Mesendoderm (in vitro differentiated cells): ENCODE measurements at regions not wholly inside any gene's neighbourhood (a gene's known extent, or its start where the extent isn't known, plus 50 kb on each side); places are given as distances from the start of the nearest gene placed in this dataset.

Experiments
- DNase-seq: peaks from one replicate; pipeline ENCODE4 v3.0.0; 2013
- H2AK5ac ChIP-seq: 2 replicates; pipeline ENCODE4 v1.6.1; 2013; ENCODE audit warnings: low read length, inconsistent platforms
- H2BK120ac ChIP-seq: 2 replicates; pipeline ENCODE4 v1.6.1; 2013; ENCODE audit warnings: low read depth, mild to moderate bottlenecking, low read length, moderate library complexity, mixed read lengths
- H2BK15ac ChIP-seq: replicated peaks from 2 replicates; pipeline ENCODE4 v1.6.1; 2013; ENCODE audit warnings: low read depth, mild to moderate bottlenecking, moderate library complexity
- H2BK5ac ChIP-seq: 2 replicates; pipeline ENCODE4 v1.6.1; 2013; ENCODE audit warnings: low read length, inconsistent platforms
- H3K18ac ChIP-seq: 2 replicates; pipeline ENCODE4 v1.6.1; 2013; ENCODE audit warnings: mild to moderate bottlenecking, low read length, mixed read lengths
- H3K23ac ChIP-seq: one replicate; pipeline ENCODE4 v1.6.1; 2013; ENCODE audit warnings: low read length
- H3K27ac ChIP-seq: 2 replicates; pipeline ENCODE4 v1.5.1; 2013; ENCODE audit warnings: low read depth, mild to moderate bottlenecking, inconsistent platforms, low read length, moderate library complexity
- H3K27me3 ChIP-seq: 2 replicates; pipeline ENCODE4 v1.6.1; 2013; ENCODE audit warnings: low read length, control low read depth, mild to moderate bottlenecking, inconsistent platforms; ENCODE audit not compliant: insufficient read depth, poor library complexity
- H3K36me3 ChIP-seq: 2 replicates; pipeline ENCODE4 v1.6.1; 2013; ENCODE audit warnings: low read length, inconsistent platforms; ENCODE audit not compliant: control insufficient read depth, insufficient read depth
- H3K4ac ChIP-seq: one replicate; pipeline ENCODE4 v1.6.1; 2013; ENCODE audit warnings: low read depth, mild to moderate bottlenecking, low read length, moderate library complexity
- H3K4me1 ChIP-seq: 2 replicates; pipeline ENCODE4 v1.6.1; 2013; ENCODE audit warnings: low read depth, low read length, inconsistent platforms; ENCODE audit not compliant: control insufficient read depth
- H3K4me2 ChIP-seq: 2 replicates; pipeline ENCODE4 v1.6.1; 2013; ENCODE audit warnings: low read length
- H3K4me3 ChIP-seq: 2 replicates; pipeline ENCODE4 v1.5.1; 2013; ENCODE audit warnings: mild to moderate bottlenecking, low read length
- H3K56ac ChIP-seq: one replicate; pipeline ENCODE4 v1.6.1; 2013; ENCODE audit warnings: low read length
- H3K79me1 ChIP-seq: 2 replicates; pipeline ENCODE4 v1.6.1; 2013; ENCODE audit warnings: low read length, inconsistent platforms
- H3K79me2 ChIP-seq: 2 replicates; pipeline ENCODE4 v1.6.1; 2013; ENCODE audit warnings: mild to moderate bottlenecking, low read length; ENCODE audit not compliant: control insufficient read depth, insufficient read depth
- H3K9ac ChIP-seq: 2 replicates; pipeline ENCODE4 v1.6.1; 2013; ENCODE audit warnings: low read length, inconsistent platforms
- H4K5ac ChIP-seq: one replicate; pipeline ENCODE4 v1.6.1; 2013; ENCODE audit warnings: low read length
- H4K8ac ChIP-seq: one replicate; pipeline ENCODE4 v1.6.1; 2013; ENCODE audit warnings: low read depth, mild to moderate bottlenecking, control low read depth, low read length, moderate library complexity
- WGBS: extraction: QIAGEN DNeasy Blood & Tissue Kit; methylation state at CpG from one replicate; pipeline ENCODE4 v1.1.7; 2013; ENCODE audit warnings: low lambda C conversion rate, missing lambda C conversion rate; ENCODE audit not compliant: insufficient coverage; ENCODE audit errors: extremely low coverage; 5-methylcytosine and 5-hydroxymethylcytosine counted together

DNA sequence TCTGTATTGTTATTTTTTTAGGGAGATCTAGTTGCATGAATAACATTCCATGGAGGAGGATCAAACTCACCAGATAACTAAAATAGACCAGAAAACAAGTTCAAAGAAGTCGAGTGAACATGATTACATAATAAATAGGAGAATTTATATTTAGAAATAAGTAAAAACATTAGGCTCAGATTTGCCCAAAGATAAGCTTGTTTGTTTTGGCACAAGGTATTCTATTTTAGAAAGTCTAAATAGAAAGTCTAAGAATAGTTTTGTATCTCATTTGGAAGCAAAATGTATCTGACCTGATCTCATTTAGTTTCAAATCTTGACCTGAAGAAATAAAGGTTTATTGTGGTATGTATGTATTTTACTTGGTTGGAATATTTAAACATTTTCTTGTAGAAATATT is 670.6 kb upstream of the GALNTL6 start:
- no peak overlapping the region for H3K4me3 ChIP-seq
- no peak overlapping the region for H2BK15ac ChIP-seq
- H3K4me2 ChIP-seq = no peak overlapping the region
- H3K4me1 ChIP-seq = no peaks in the 10 kb centered on the region
- H3K23ac ChIP-seq = no peak overlapping the region
- no peaks in the 10 kb centered on the region for H3K79me1 ChIP-seq
- no peak overlapping the region for H3K56ac ChIP-seq
- H4K5ac ChIP-seq = no peak overlapping the region
- no peak overlapping the region for H3K4ac ChIP-seq
- H3K9ac ChIP-seq = no peak overlapping the region
- H3K27ac ChIP-seq = no peak overlapping the region
- H2BK5ac ChIP-seq = no peak overlapping the region
- WGBS = no CpG with 5 or more reads among the region's 1 CpG
- H2AK5ac ChIP-seq = no peak overlapping the region
- H3K27me3 ChIP-seq = no peaks in the 10 kb centered on the region
- no peak overlapping the region for H3K18ac ChIP-seq
- no peaks in the 10 kb centered on the region for H3K79me2 ChIP-seq
- no peak overlapping the region for H4K8ac ChIP-seq
- no peak for DNase-seq
- H3K36me3 ChIP-seq = no peaks in the 10 kb centered on the region
- no peak overlapping the region for H2BK120ac ChIP-seq

- no peak overlapping the region for H3K18ac ChIP-seq
- H3K4me1 ChIP-seq = no peaks in the 10 kb centered on the region
- no CpG with 5 or more reads among the region's 1 CpG for WGBS
These were observed 671.2 kb upstream of the GALNTL6 start for GRCh38 chr4:171142045-171142444.

GRCh38 chr4:171130256-171130801 is 682.9 kb upstream of the GALNTL6 start:
- no CpG with 5 or more reads among the region's 3 CpGs for WGBS
- H3K79me2 ChIP-seq = no peaks in the 10 kb centered on the region
- H3K36me3 ChIP-seq = no peaks in the 10 kb centered on the region
- no peak overlapping the region for H2BK120ac ChIP-seq
- no peak overlapping the region for H3K27ac ChIP-seq
- H3K56ac ChIP-seq = no peak overlapping the region
- H3K27me3 ChIP-seq = no peaks in the 10 kb centered on the region
- H2BK15ac ChIP-seq = no peak overlapping the region
- H2AK5ac ChIP-seq = no peak overlapping the region
- no peak overlapping the region for H3K4me2 ChIP-seq
- H3K18ac ChIP-seq = no peak overlapping the region
- no peak overlapping the region for H3K4me3 ChIP-seq
- H3K9ac ChIP-seq = no peak overlapping the region
- no peak overlapping the region for H2BK5ac ChIP-seq
- no peak overlapping the region for H4K5ac ChIP-seq
- H4K8ac ChIP-seq = no peak overlapping the region
- no peaks in the 10 kb centered on the region for H3K4me1 ChIP-seq
- no peak overlapping the region for H3K23ac ChIP-seq
- no peaks in the 10 kb centered on the region for H3K79me1 ChIP-seq
- H3K4ac ChIP-seq = no peak overlapping the region
- peak; percentile 1 for DNase-seq

More at GRCh38 chr4:171142045-171142444, 671.2 kb upstream of the GALNTL6 start:
- no peak overlapping the region for H2BK15ac ChIP-seq
- no peak overlapping the region for H4K8ac ChIP-seq
- no peak overlapping the region for H3K23ac ChIP-seq
- no peak overlapping the region for H3K4me2 ChIP-seq
- no peaks in the 10 kb centered on the region for H3K36me3 ChIP-seq
- H2BK120ac ChIP-seq = no peak overlapping the region
- no peak overlapping the region for H3K27ac ChIP-seq
- DNase-seq = no peak
- H3K79me2 ChIP-seq = no peaks in the 10 kb centered on the region
- no peak overlapping the region for H3K4ac ChIP-seq
- H3K9ac ChIP-seq = no peak overlapping the region
- H3K4me3 ChIP-seq = no peak overlapping the region
- H2AK5ac ChIP-seq = no peak overlapping the region
- no peak overlapping the region for H4K5ac ChIP-seq
- no peak overlapping the region for H3K56ac ChIP-seq
- no peaks in the 10 kb centered on the region for H3K27me3 ChIP-seq
- H2BK5ac ChIP-seq = no peak overlapping the region
- H3K79me1 ChIP-seq = no peaks in the 10 kb centered on the region

GRCh38 chr4:171118091-171118490 is 695.1 kb upstream of the GALNTL6 start:
- Histone ChIP-seq H3K79me1 (no peaks in the 10 kb centered on the region), H3K4me2 (no peak overlapping the region), H3K9ac (no peak overlapping the region), H3K4me3 (no peak overlapping the region), H4K8ac (no peak overlapping the region), H2BK5ac (no peak overlapping the region), H3K4me1 (no peaks in the 10 kb centered on the region), H2AK5ac (no peak overlapping the region), H2BK15ac (no peak overlapping the region), H3K18ac (no peak overlapping the region), H2BK120ac (no peak overlapping the region), H3K23ac (no peak overlapping the region), H3K79me2 (no peaks in the 10 kb centered on the region), H3K56ac (no peak overlapping the region), H3K36me3 (no peaks in the 10 kb centered on the region), H4K5ac (no peak overlapping the region), H3K4ac (no peak overlapping the region), H3K27ac (no peak overlapping the region), H3K27me3 (no peaks in the 10 kb centered on the region)
- no peak for DNase-seq

DNA sequence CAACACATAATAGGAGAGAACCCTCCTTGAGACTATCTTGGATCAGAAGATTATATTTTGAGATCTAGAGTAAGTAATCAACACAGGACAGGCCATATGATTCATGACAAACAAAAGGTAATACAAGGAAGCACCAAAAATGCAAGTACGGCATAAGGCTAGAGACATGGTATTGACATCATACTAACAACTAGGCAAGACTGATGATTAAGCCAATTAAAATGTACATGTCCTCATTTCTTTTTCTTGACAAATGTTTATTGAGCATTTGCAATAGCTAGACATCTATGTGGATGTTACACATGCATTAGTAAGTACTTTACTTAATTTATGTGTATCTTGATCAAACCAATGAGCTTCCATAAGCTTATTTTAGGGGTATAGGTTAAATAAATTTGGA is 695.7 kb upstream of the GALNTL6 start:
- no peak overlapping the region for H3K56ac ChIP-seq
- H3K79me2 ChIP-seq = no peaks in the 10 kb centered on the region
- H3K23ac ChIP-seq = no peak overlapping the region
- H3K4me2 ChIP-seq = no peak overlapping the region
- H2BK15ac ChIP-seq = no peak overlapping the region
- H4K8ac ChIP-seq = no peak overlapping the region
- no peak overlapping the region for H3K4me3 ChIP-seq
- H3K18ac ChIP-seq = no peak overlapping the region
- H2AK5ac ChIP-seq = no peak overlapping the region
- no peak overlapping the region for H2BK120ac ChIP-seq
- WGBS = no CpG with 5 or more reads among the region's 1 CpG
- H3K4ac ChIP-seq = no peak overlapping the region
- H3K27me3 ChIP-seq = no peaks in the 10 kb centered on the region
- H3K79me1 ChIP-seq = no peaks in the 10 kb centered on the region
- no peak overlapping the region for H3K9ac ChIP-seq
- no peak overlapping the region for H3K27ac ChIP-seq
- no peak overlapping the region for H4K5ac ChIP-seq
- no peak for DNase-seq
- H3K4me1 ChIP-seq = no peaks in the 10 kb centered on the region
- no peaks in the 10 kb centered on the region for H3K36me3 ChIP-seq
- no peak overlapping the region for H2BK5ac ChIP-seq

- Histone ChIP-seq H4K5ac (no peak overlapping the region), H3K4ac (no peak overlapping the region), H3K36me3 (no peaks in the 10 kb centered on the region), H3K27me3 (no peaks in the 10 kb centered on the region), H3K27ac (no peak overlapping the region), H3K79me1 (no peaks in the 10 kb centered on the region), H3K18ac (no peak overlapping the region), H2BK5ac (no peak overlapping the region), H3K4me3 (no peak overlapping the region), H2BK15ac (no peak overlapping the region), H3K56ac (no peak overlapping the region), H3K79me2 (no peaks in the 10 kb centered on the region), H3K23ac (no peak overlapping the region), H2BK120ac (no peak overlapping the region), H3K9ac (no peak overlapping the region), H4K8ac (no peak overlapping the region), H3K4me2 (no peak overlapping the region), H3K4me1 (no peaks in the 10 kb centered on the region), H2AK5ac (no peak overlapping the region)
- peak; percentile 6 for DNase-seq
These were observed 711.4 kb upstream of the GALNTL6 start for GRCh38 chr4:171101845-171102244.
